CD4-positive, CD25-positive, alpha-beta regulatory T cell (primary cell): ENCODE measurements at regions not wholly inside any gene's neighbourhood (a gene's known extent, or its start where the extent isn't known, plus 50 kb on each side); places are given as distances from the start of the nearest gene placed in this dataset.

ENCODE experiments used
- ATAC-seq, 2 donors: fragments of 150-1000 bp; cut with Tn5 transposase; one replicate each; pipeline ENCODE4 v1.10.0; 2021; ENCODE audit warnings: low read depth in 2 of 2, moderate number of reproducible peaks in 2 of 2, moderate library complexity in 1 of 2
- DNase-seq, 3 donors: peaks; one replicate each; pipeline versions ENCODE4 v3.0.0 to v3.0.0-alpha.2; 2012 to 2022; ENCODE audit warnings: mixed read lengths in 1 of 3
- H3K27ac ChIP-seq: one replicate; pipeline ENCODE4 v1.7.0; 2013; ENCODE audit warnings: mild to moderate bottlenecking, low read length; ENCODE audit not compliant: insufficient read depth, poor library complexity, severe bottlenecking
- H3K27me3 ChIP-seq: one replicate; pipeline ENCODE4 v1.7.0; 2013; ENCODE audit warnings: low read length; ENCODE audit not compliant: control insufficient read depth, insufficient read depth
- H3K36me3 ChIP-seq: one replicate; pipeline ENCODE4 v1.7.0; 2013; ENCODE audit warnings: mild to moderate bottlenecking, low read length, moderate library complexity; ENCODE audit not compliant: control insufficient read depth, insufficient read depth
- H3K4me1 ChIP-seq: 2 replicates; pipeline ENCODE4 v1.7.0; 2013; ENCODE audit warnings: mild to moderate bottlenecking, low read length; ENCODE audit not compliant: insufficient read depth, control insufficient read depth, poor library complexity, severe bottlenecking
- H3K4me3 ChIP-seq: one replicate; pipeline ENCODE4 v1.7.0; 2013; ENCODE audit warnings: low read depth, mild to moderate bottlenecking, low read length, moderate library complexity
- H3K9me3 ChIP-seq, 2 experiments: 1 replicate in 1 of 2; 2 replicates in 1 of 2; pipeline ENCODE4 v1.7.0; 2013; ENCODE audit warnings: low read length in 2 of 2, mild to moderate bottlenecking in 1 of 2, moderate library complexity in 1 of 2; ENCODE audit not compliant: control insufficient read depth in 2 of 2
- H3K27ac Mint-ChIP-seq, 3 donors: one replicate each; pipeline ENCODE4 v1.8.0; 2020 to 2022; ENCODE audit warnings: mild to moderate bottlenecking in 3 of 3, mixed read lengths in 3 of 3, moderate library complexity in 2 of 3
- H3K27me3 Mint-ChIP-seq: one replicate; pipeline ENCODE4 v1.8.0; 2022; ENCODE audit warnings: mild to moderate bottlenecking, mixed read lengths
- H3K36me3 Mint-ChIP-seq: one replicate; pipeline ENCODE4 v1.8.0; 2020; ENCODE audit warnings: mixed read lengths
- H3K4me1 Mint-ChIP-seq, 4 donors: one replicate each; pipeline ENCODE4 v1.8.0; 2020 to 2022; ENCODE audit warnings: mixed read lengths in 4 of 4, mild to moderate bottlenecking in 1 of 4
- H3K4me3 Mint-ChIP-seq, 4 donors: one replicate each; pipeline ENCODE4 v1.8.0; 2020 to 2022; ENCODE audit warnings: mild to moderate bottlenecking in 4 of 4, mixed read lengths in 4 of 4, moderate library complexity in 3 of 4
- H3K9me3 Mint-ChIP-seq, 7 donors: one replicate each; pipeline ENCODE4 v1.8.0; 2020 to 2022; ENCODE audit warnings: mixed read lengths in 7 of 7, mild to moderate bottlenecking in 3 of 7, moderate library complexity in 2 of 7

DNA sequence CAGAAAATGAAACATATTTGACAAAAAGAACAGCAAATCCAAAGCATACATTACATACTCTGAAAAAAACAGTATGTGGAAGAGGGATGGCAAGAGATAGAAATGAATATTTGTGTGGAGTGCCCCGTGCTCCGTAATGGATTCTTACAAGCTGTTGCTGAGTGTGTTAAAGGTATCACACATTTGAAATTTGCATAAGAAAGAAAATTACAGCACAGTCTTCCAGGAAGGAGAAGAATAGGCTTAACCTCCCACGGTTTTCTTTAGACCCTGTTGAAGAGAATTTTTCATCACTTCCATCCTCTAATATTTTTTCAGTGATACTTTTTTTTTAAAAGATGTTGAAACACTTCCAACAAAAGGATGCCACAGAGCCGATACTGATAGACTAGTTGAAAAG is 1489.4 kb downstream of the RAPGEF2 start:
- Mint-ChIP-seq H3K27me3 (no peaks in the 10 kb centered on the region), H3K4me1 (no peaks in the 10 kb centered on the region), H3K9me3 (peaks cover 0 to 16% (median 9%) of the 10 kb centered on the region in 7 donors), H3K27ac (no peak overlapping the region), H3K4me3 (no peak overlapping the region), H3K36me3 (no peaks in the 10 kb centered on the region)
- Histone ChIP-seq H3K4me3 (no peak overlapping the region), H3K36me3 (no peaks in the 10 kb centered on the region), H3K27ac (no peak overlapping the region), H3K27me3 (no peaks in the 10 kb centered on the region), H3K4me1 (no peaks in the 10 kb centered on the region), H3K9me3 (no peaks in the 10 kb centered on the region)
- no peak for DNase-seq
- ATAC-seq = no peak

- no peak overlapping the region for H3K4me3 Mint-ChIP-seq
- Histone ChIP-seq H3K27me3 (no peaks in the 10 kb centered on the region), H3K36me3 (no peaks in the 10 kb centered on the region), H3K27ac (no peak overlapping the region), H3K9me3 (no peaks in the 10 kb centered on the region), H3K4me1 (no peaks in the 10 kb centered on the region), H3K4me3 (no peak overlapping the region)
- ATAC-seq (no peak), DNase-seq (no peak)
- peaks cover 0 to 16% (median 5%) of the 10 kb centered on the region in 7 donors for H3K9me3 Mint-ChIP-seq
- no peaks in the 10 kb centered on the region for H3K4me1 Mint-ChIP-seq
- H3K27ac Mint-ChIP-seq = no peak overlapping the region
- H3K27me3 Mint-ChIP-seq = no peaks in the 10 kb centered on the region
- H3K36me3 Mint-ChIP-seq = no peaks in the 10 kb centered on the region
Measured at GRCh38 chr4:160595646-160596045, 1492.8 kb downstream of the RAPGEF2 start.

- no peak for DNase-seq
- Mint-ChIP-seq H3K9me3 (peaks cover 0 to 24% (median 5%) of the 10 kb centered on the region in 7 donors), H3K27ac (no peak overlapping the region), H3K4me1 (no peaks in the 10 kb centered on the region), H3K27me3 (no peaks in the 10 kb centered on the region), H3K36me3 (no peaks in the 10 kb centered on the region), H3K4me3 (no peak overlapping the region)
- no peaks in the 10 kb centered on the region for H3K36me3 ChIP-seq
- no peaks in the 10 kb centered on the region for H3K27me3 ChIP-seq
- H3K4me1 ChIP-seq = no peaks in the 10 kb centered on the region
- no peak for ATAC-seq
- H3K27ac ChIP-seq = no peak overlapping the region
- peaks cover 0 to 5% of the 10 kb centered on the region in 2 experiments for H3K9me3 ChIP-seq
- no peak overlapping the region for H3K4me3 ChIP-seq
Measured at GRCh38 chr4:160604541-160604940, 1501.7 kb downstream of the RAPGEF2 start.

- DNase-seq = no peak
- H3K36me3 Mint-ChIP-seq = no peaks in the 10 kb centered on the region
Measured at GRCh38 chr4:160611181-160611580, 1508.3 kb downstream of the RAPGEF2 start.

DNA sequence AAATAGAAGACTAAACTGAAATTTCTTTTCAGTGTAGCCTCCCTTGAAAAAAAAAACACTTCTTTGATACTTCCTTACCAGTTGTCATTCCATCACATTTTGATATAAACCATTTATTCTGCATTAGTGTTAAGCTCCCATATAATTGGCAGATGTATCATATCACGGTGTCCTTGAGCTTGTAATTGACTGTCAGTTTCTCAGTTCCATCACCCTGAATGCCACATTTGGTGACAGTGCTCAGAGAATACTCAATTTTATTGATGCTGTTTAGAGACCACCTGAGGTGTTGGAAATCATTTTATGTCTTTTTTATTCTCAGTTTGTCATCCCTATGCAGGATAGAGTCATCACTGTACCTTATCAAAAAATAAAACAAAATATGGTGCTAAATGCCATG is 1528.2 kb downstream of the RAPGEF2 start:
- Histone ChIP-seq H3K27me3 (no peaks in the 10 kb centered on the region), H3K36me3 (no peaks in the 10 kb centered on the region), H3K27ac (no peak overlapping the region), H3K9me3 (peaks cover 1 to 5% of the 10 kb centered on the region in 2 experiments), H3K4me1 (no peaks in the 10 kb centered on the region), H3K4me3 (no peak overlapping the region)
- Mint-ChIP-seq H3K27ac (no peak overlapping the region), H3K27me3 (no peaks in the 10 kb centered on the region), H3K9me3 (peaks cover 4 to 23% (median 7%) of the 10 kb centered on the region in 7 donors), H3K4me3 (no peak overlapping the region), H3K36me3 (no peaks in the 10 kb centered on the region), H3K4me1 (no peaks in the 10 kb centered on the region)
- DNase-seq (no peak), ATAC-seq (no peak)

More at GRCh38 chr4:160611181-160611580, 1508.3 kb downstream of the RAPGEF2 start:
- H3K4me3 Mint-ChIP-seq = no peak overlapping the region
- H3K9me3 ChIP-seq = no peaks in the 10 kb centered on the region
- H3K27me3 ChIP-seq = no peaks in the 10 kb centered on the region
- H3K36me3 ChIP-seq = no peaks in the 10 kb centered on the region
- H3K27me3 Mint-ChIP-seq = no peaks in the 10 kb centered on the region
- H3K27ac ChIP-seq = no peak overlapping the region
- ATAC-seq = no peak
- no peak overlapping the region for H3K4me3 ChIP-seq
- no peaks in the 10 kb centered on the region for H3K4me1 Mint-ChIP-seq
- no peaks in the 10 kb centered on the region for H3K4me1 ChIP-seq
- H3K9me3 Mint-ChIP-seq = peaks cover 0 to 19% (median 8%) of the 10 kb centered on the region in 7 donors
- no peak overlapping the region for H3K27ac Mint-ChIP-seq

- Histone ChIP-seq H3K4me1 (no peaks in the 10 kb centered on the region), H3K36me3 (no peaks in the 10 kb centered on the region), H3K27me3 (no peaks in the 10 kb centered on the region), H3K4me3 (no peak overlapping the region), H3K27ac (no peak overlapping the region), H3K9me3 (no peaks in the 10 kb centered on the region)
- H3K4me3 Mint-ChIP-seq = no peak overlapping the region
- peaks cover 2 to 16% (median 6%) of the 10 kb centered on the region in 7 donors for H3K9me3 Mint-ChIP-seq
- ATAC-seq = no peak
- no peaks in the 10 kb centered on the region for H3K27me3 Mint-ChIP-seq
- DNase-seq = no peak
- no peak overlapping the region for H3K27ac Mint-ChIP-seq
- H3K36me3 Mint-ChIP-seq = no peaks in the 10 kb centered on the region
- H3K4me1 Mint-ChIP-seq = no peaks in the 10 kb centered on the region
Measured at GRCh38 chr4:160652790-160653189, 1511.0 kb downstream of the FSTL5 start.

DNA sequence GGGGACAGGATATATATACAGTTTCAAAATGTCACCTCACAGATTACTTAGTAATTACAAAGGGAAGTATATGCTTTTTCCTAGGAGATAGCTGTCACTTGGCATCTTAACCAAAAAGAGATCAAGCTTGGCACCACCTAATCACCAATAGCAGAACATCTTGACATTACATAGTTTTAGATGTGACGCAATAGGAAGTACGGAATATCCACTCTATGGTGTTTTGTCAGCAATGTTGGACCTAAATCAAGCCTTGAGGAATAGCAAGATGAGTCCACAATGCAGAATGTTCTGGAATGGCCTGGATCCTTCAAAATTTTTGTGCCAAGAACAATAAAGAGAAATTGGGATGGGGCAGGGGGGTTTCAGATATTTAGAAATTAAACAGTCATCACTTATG is 1488.2 kb downstream of the FSTL5 start:
- Histone ChIP-seq H3K27me3 (no peaks in the 10 kb centered on the region), H3K27ac (no peak overlapping the region), H3K4me3 (no peak overlapping the region), H3K9me3 (no peaks in the 10 kb centered on the region), H3K4me1 (no peaks in the 10 kb centered on the region), H3K36me3 (no peaks in the 10 kb centered on the region)
- Mint-ChIP-seq H3K9me3 (peaks cover 0 to 14% (median 6%) of the 10 kb centered on the region in 7 donors), H3K36me3 (no peaks in the 10 kb centered on the region), H3K4me1 (no peaks in the 10 kb centered on the region), H3K4me3 (no peak overlapping the region), H3K27me3 (no peaks in the 10 kb centered on the region), H3K27ac (no peak overlapping the region)
- no peak for ATAC-seq
- no peak for DNase-seq

DNA sequence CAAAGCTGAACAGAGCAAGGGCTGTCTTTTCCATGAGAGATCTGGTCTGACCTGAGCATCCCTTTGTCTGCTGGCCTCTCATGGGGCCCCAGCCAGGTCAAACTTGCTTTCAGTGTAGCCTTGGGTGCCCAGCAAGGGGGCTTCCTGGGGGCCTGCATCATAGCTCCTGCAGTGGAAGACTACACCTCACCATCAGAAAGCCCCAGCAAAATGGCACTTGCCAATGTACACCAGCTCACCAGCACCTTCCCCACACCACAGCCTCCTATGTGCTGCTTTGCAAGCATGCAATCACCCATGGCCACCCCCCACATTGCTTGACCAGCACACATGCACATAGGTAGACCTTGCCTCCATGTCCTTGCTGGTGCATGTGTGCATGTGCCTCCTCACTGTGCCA is 1478.1 kb downstream of the FSTL5 start:
- no peak overlapping the region for H3K27ac Mint-ChIP-seq
- H3K4me3 ChIP-seq = no peak overlapping the region
- no peaks in the 10 kb centered on the region for H3K27me3 Mint-ChIP-seq
- H3K9me3 Mint-ChIP-seq = peaks cover 0 to 14% (median 4%) of the 10 kb centered on the region in 7 donors
- H3K27me3 ChIP-seq = no peaks in the 10 kb centered on the region
- no peaks in the 10 kb centered on the region for H3K36me3 ChIP-seq
- H3K27ac ChIP-seq = no peak overlapping the region
- no peaks in the 10 kb centered on the region for H3K4me1 Mint-ChIP-seq
- H3K4me3 Mint-ChIP-seq = no peak overlapping the region
- H3K9me3 ChIP-seq = no peaks in the 10 kb centered on the region
- H3K36me3 Mint-ChIP-seq = no peaks in the 10 kb centered on the region
- no peaks in the 10 kb centered on the region for H3K4me1 ChIP-seq
- DNase-seq (no peak), ATAC-seq (no peak)
